OCI-LY1 (cell line): ENCODE measurements at regions not wholly inside any gene's neighbourhood (a gene's known extent, or its start where the extent isn't known, plus 50 kb on each side); places are given as distances from the start of the nearest gene placed in this dataset.

Source experiments
- CTCF ChIP-seq: fragments of 200-600 bp; sonication (generic), shearing (Covaris generic); IDR thresholded peaks from 2 replicates; pipeline ENCODE4 v1.5.1; 2017; ENCODE audit warnings: mild to moderate bottlenecking, antibody characterized with exemption, low read length, moderate library complexity, mixed read lengths
- EZH2 ChIP-seq: fragments of 200-600 bp; sonication (generic), shearing (Covaris generic); IDR thresholded peaks from 2 replicates; pipeline ENCODE4 v1.8.0; 2017; ENCODE audit warnings: borderline replicate concordance, mixed run types, mild to moderate bottlenecking, antibody characterized with exemption, low read length, moderate library complexity, mixed read lengths

DNA sequence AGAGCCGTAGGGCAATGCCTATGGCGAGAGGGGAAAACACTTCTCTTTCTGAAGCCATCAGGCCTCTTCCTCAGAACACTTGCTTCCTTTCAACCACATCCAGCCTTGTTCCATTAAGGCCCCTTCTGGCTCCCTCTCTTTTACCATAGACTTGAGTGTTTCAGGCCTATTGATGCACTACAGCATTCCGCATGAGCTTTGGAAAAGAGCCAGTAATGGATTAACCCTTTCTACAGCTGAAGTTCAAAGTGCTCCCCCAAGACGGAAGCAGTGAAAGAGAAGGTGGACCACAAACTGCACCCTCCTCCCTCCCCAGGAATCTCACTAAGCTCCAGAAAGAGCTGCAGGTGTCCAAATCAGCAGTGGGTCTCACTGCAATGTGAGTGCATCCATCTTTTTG, 102.7 kb upstream of the C7orf33 start:
- TF ChIP-seq CTCF (no peak), EZH2 (no peak)
